ENCODE measurements at regions not wholly inside any gene's neighbourhood (a gene's known extent, or its start where the extent isn't known, plus 50 kb on each side); places are given as distances from the start of the nearest gene placed in this dataset.

- no peak for DNase-seq
- no peaks in the 10 kb centered on the region for H3K36me3 ChIP-seq
- H3K4me1 ChIP-seq: no peaks in the 10 kb centered on the region
- H3K27me3 ChIP-seq: no peaks in the 10 kb centered on the region
- TF ChIP-seq CTCF (IDR thresholded peaks at IDR 0.05) (no peak), POLR2A (IDR thresholded peaks at IDR 0.05) (no peak)
- no peak overlapping the region for H3K4me3 ChIP-seq
- H3K27ac ChIP-seq: no peak overlapping the region
- no peaks in the 10 kb centered on the region for H3K9me3 ChIP-seq
These were observed 441.4 kb downstream of the IGSF11 start for GRCh38 chr3:118593277-118593670.

- Histone ChIP-seq H3K9me3 (no peaks in the 10 kb centered on the region), H3K4me3 (no peak overlapping the region), H3K36me3 (no peaks in the 10 kb centered on the region), H3K27me3 (no peaks in the 10 kb centered on the region), H3K4me1 (no peaks in the 10 kb centered on the region), H3K27ac (no peak overlapping the region)
- no peak for DNase-seq
- no peak for TF ChIP-seq POLR2A (IDR thresholded peaks at IDR 0.05)
- no peak for TF ChIP-seq CTCF (IDR thresholded peaks at IDR 0.05)
These were observed 437.5 kb downstream of the IGSF11 start for GRCh38 chr3:118597184-118597583.

GRCh38 chr3:118607915-118608820 lies 426.5 kb downstream of the IGSF11 start:
- no peaks in the 10 kb centered on the region for H3K27me3 ChIP-seq
- no peak overlapping the region for H3K27ac ChIP-seq
- H3K4me3 ChIP-seq: no peak overlapping the region
- no peaks in the 10 kb centered on the region for H3K36me3 ChIP-seq
- no peak for DNase-seq
- H3K4me1 ChIP-seq: no peaks in the 10 kb centered on the region
- H3K9me3 ChIP-seq: peaks cover 0 to 3% (median 0%) of the 10 kb centered on the region in 4 donors
- TF ChIP-seq POLR2A (IDR thresholded peaks at IDR 0.05) (no peak), CTCF (IDR thresholded peaks at IDR 0.05) (no peak)

GRCh38 chr3:118618247-118619040 lies 416.2 kb downstream of the IGSF11 start:
- Histone ChIP-seq H3K36me3 (no peaks in the 10 kb centered on the region), H3K27me3 (no peaks in the 10 kb centered on the region), H3K4me1 (no peaks in the 10 kb centered on the region), H3K4me3 (no peak overlapping the region), H3K9me3 (no peaks in the 10 kb centered on the region), H3K27ac (no peak overlapping the region)
- TF ChIP-seq POLR2A (IDR thresholded peaks at IDR 0.05) (no peak), CTCF (IDR thresholded peaks at IDR 0.05) (no peak)
- DNase-seq: no peak

GRCh38 chr3:118626453-118626852 lies 408.2 kb downstream of the IGSF11 start:
- no peak for TF ChIP-seq CTCF (IDR thresholded peaks at IDR 0.05)
- TF ChIP-seq POLR2A (IDR thresholded peaks at IDR 0.05): no peak

More at GRCh38 chr3:118626453-118626852, 408.2 kb downstream of the IGSF11 start:
- Histone ChIP-seq H3K27me3 (no peaks in the 10 kb centered on the region), H3K27ac (no peak overlapping the region), H3K4me1 (no peaks in the 10 kb centered on the region), H3K4me3 (no peak overlapping the region), H3K36me3 (no peaks in the 10 kb centered on the region), H3K9me3 (no peaks in the 10 kb centered on the region)
- DNase-seq: no peak

Data from Peyer's patch (tissue), 4 donors.